Muscle layer of duodenum (tissue), 2 donors: ENCODE measurements at regions not wholly inside any gene's neighbourhood (a gene's known extent, or its start where the extent isn't known, plus 50 kb on each side); places are given as distances from the start of the nearest gene placed in this dataset.

Experiments used
- H3K27ac ChIP-seq: one replicate; pipeline ENCODE4 v1.7.0; 2013; ENCODE audit warnings: mild to moderate bottlenecking, low read length
- H3K27me3 ChIP-seq: one replicate; pipeline ENCODE4 v1.7.0; 2013; ENCODE audit warnings: low read depth, mild to moderate bottlenecking, control low read depth, low read length
- H3K36me3 ChIP-seq, 2 donors: one replicate each; pipeline ENCODE4 v1.7.0; 2013; ENCODE audit warnings: low read length in 2 of 2, control low read depth in 1 of 2, mild to moderate bottlenecking in 1 of 2; ENCODE audit not compliant: insufficient read depth in 2 of 2, control insufficient read depth in 1 of 2
- H3K4me1 ChIP-seq, 2 donors: one replicate each; pipeline ENCODE4 v1.7.0; 2013; ENCODE audit warnings: low read length in 2 of 2, mild to moderate bottlenecking in 2 of 2, control low read depth in 1 of 2, moderate library complexity in 1 of 2; ENCODE audit not compliant: insufficient read depth in 2 of 2, control insufficient read depth in 1 of 2
- H3K4me3 ChIP-seq, 2 donors: one replicate each; pipeline ENCODE4 v1.7.0; 2013; ENCODE audit warnings: low read length in 2 of 2, low read depth in 1 of 2, mild to moderate bottlenecking in 1 of 2
- H3K9me3 ChIP-seq, 2 donors: one replicate each; pipeline ENCODE4 v1.7.0; 2013; ENCODE audit warnings: low read length in 2 of 2, control low read depth in 1 of 2, mild to moderate bottlenecking in 1 of 2; ENCODE audit not compliant: control insufficient read depth in 1 of 2
- donor health status: healthy.

- H3K36me3 ChIP-seq, result no peaks in the 10 kb centered on the region
- peaks cover 0 to 6% of the 10 kb centered on the region in 2 donors for H3K4me1 ChIP-seq
- H3K4me3 ChIP-seq, result no peak overlapping the region
- no peak overlapping the region for H3K27ac ChIP-seq
- no peaks in the 10 kb centered on the region for H3K27me3 ChIP-seq
- H3K9me3 ChIP-seq, result no peaks in the 10 kb centered on the region
These were observed 73.6 kb upstream of the NBPF3 start for GRCh38 chr1:21366288-21366687.

DNA sequence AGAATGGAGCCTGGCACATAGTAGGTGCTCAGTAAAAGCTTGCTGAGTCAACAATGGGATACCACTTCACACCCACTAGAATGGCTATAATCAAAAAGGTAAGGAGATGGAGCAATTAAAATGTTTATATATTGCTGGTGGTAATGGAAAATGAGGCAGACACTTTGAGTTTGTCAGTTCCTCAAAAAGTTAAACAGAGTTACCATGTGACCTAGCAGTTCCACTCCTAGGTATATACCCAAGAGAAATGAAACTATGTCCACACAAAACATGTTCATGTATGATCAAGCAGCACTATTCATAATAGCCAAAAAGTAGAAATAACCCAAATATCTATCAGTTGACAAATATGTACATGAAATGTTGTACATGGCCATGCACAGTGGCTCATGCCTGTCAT lies 74.8 kb upstream of the ECE1 start:
- Histone ChIP-seq H3K9me3 (no peaks in the 10 kb centered on the region), H3K4me1 (peaks cover 0 to 6% of the 10 kb centered on the region in 2 donors), H3K36me3 (no peaks in the 10 kb centered on the region), H3K4me3 (no peak overlapping the region), H3K27me3 (no peaks in the 10 kb centered on the region), H3K27ac (no peak overlapping the region)

GRCh38 chr1:21362096-21362495 lies 71.8 kb upstream of the ECE1 start:
- Histone ChIP-seq H3K27me3 (no peaks in the 10 kb centered on the region), H3K27ac (no peak overlapping the region), H3K4me1 (no peaks in the 10 kb centered on the region), H3K36me3 (no peaks in the 10 kb centered on the region), H3K9me3 (no peaks in the 10 kb centered on the region), H3K4me3 (no peak overlapping the region)

- no peak overlapping the region for H3K27ac ChIP-seq
- H3K36me3 ChIP-seq, result no peaks in the 10 kb centered on the region
- H3K4me1 ChIP-seq, result no peaks in the 10 kb centered on the region
- H3K27me3 ChIP-seq, result no peaks in the 10 kb centered on the region
- H3K4me3 ChIP-seq, result no peak overlapping the region
- H3K9me3 ChIP-seq, result no peaks in the 10 kb centered on the region
These were observed 71.2 kb upstream of the ECE1 start for GRCh38 chr1:21361506-21361905.

GRCh38 chr1:21357161-21357560 lies 66.9 kb upstream of the ECE1 start:
- H3K4me1 ChIP-seq, result no peaks in the 10 kb centered on the region

GRCh38 chr1:21355956-21356355 lies 65.7 kb upstream of the ECE1 start:
- Histone ChIP-seq H3K4me3 (no peak overlapping the region), H3K36me3 (no peaks in the 10 kb centered on the region), H3K27ac (no peak overlapping the region)

More at GRCh38 chr1:21357161-21357560, 66.9 kb upstream of the ECE1 start:
- Histone ChIP-seq H3K9me3 (no peaks in the 10 kb centered on the region), H3K27me3 (no peaks in the 10 kb centered on the region), H3K4me3 (no peak overlapping the region), H3K36me3 (no peaks in the 10 kb centered on the region), H3K27ac (no peak overlapping the region)

GRCh38 chr1:21352586-21352985 lies 62.3 kb upstream of the ECE1 start:
- no peak overlapping the region for H3K4me3 ChIP-seq
- no peaks in the 10 kb centered on the region for H3K27me3 ChIP-seq
- H3K4me1 ChIP-seq, result no peaks in the 10 kb centered on the region
- no peak overlapping the region for H3K27ac ChIP-seq
- no peaks in the 10 kb centered on the region for H3K36me3 ChIP-seq
- H3K9me3 ChIP-seq, result no peaks in the 10 kb centered on the region

More at GRCh38 chr1:21355956-21356355, 65.7 kb upstream of the ECE1 start:
- H3K4me1 ChIP-seq, result no peaks in the 10 kb centered on the region
- H3K27me3 ChIP-seq, result no peaks in the 10 kb centered on the region
- H3K9me3 ChIP-seq, result no peaks in the 10 kb centered on the region

GRCh38 chr1:21351901-21352300 lies 61.6 kb upstream of the ECE1 start:
- Histone ChIP-seq H3K27ac (no peak overlapping the region), H3K36me3 (no peaks in the 10 kb centered on the region), H3K4me3 (no peak overlapping the region), H3K9me3 (no peaks in the 10 kb centered on the region), H3K27me3 (no peaks in the 10 kb centered on the region), H3K4me1 (no peaks in the 10 kb centered on the region)

DNA sequence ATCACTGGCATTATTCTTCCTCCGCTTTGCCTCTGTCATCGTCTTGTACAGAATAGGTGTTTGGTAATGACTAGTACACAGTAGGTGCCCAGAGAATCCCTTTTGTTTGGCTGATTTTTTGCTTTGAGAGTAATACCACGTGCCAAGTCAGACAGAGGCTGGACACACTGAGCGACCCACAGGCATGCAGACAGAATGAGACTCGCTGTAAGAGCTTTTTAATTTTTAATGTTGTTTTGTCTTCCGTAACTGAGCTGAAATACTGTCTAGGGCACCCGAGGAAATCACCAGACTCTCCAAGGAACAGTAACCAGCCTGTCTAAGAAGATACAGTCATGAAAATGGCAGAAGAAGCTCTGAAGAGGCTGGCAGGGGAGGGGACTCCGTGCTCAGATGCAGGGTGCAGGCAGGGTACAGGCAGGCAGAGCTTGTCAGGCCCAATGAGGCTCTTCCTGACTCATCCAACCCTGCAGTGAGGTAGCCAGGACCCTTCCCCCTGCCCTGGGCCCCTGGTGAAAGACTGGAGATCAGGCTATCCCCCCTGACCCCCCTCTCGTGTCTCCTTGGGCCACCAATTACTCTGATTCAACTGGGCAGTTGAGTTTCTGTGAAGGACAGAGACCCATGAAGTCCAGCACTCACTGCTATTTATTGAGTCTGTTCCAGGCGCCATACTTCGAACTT lies 60.1 kb upstream of the ECE1 start:
- H3K9me3 ChIP-seq, result peaks cover 0 to 3% of the 10 kb centered on the region in 2 donors
- H3K27ac ChIP-seq, result no peak overlapping the region
- H3K4me3 ChIP-seq, result no peak overlapping the region
- H3K4me1 ChIP-seq, result peaks cover 5 to 6% of the 10 kb centered on the region in 2 donors
- H3K27me3 ChIP-seq, result no peaks in the 10 kb centered on the region
- no peaks in the 10 kb centered on the region for H3K36me3 ChIP-seq

DNA sequence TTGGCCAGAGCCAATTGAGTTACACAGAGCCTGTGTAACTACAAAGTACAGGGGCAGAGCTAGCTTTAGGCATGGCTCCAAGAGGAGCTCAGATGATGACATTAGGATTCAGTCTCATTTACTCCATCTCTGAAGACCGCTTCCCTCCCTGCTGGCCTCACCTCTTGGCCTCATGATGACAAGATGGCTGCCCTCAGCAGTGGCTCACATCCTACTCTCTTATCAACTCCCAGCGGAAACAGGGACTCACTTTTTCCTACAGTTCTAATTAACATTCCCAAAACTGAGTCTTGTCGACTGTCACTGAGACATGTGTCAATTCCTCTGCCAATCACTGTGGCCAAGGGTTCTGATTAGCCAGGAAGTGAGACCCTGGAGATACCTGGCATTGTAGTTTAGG lies 59.4 kb upstream of the ECE1 start:
- Histone ChIP-seq H3K36me3 (no peaks in the 10 kb centered on the region), H3K9me3 (peaks cover 0 to 3% of the 10 kb centered on the region in 2 donors), H3K4me1 (peaks cover 5 to 6% of the 10 kb centered on the region in 2 donors), H3K4me3 (no peak overlapping the region), H3K27ac (no peak overlapping the region), H3K27me3 (no peaks in the 10 kb centered on the region)

GRCh38 chr1:21347072-21347581 lies 56.9 kb upstream of the ECE1 start:
- no peaks in the 10 kb centered on the region for H3K27me3 ChIP-seq
- H3K27ac ChIP-seq, result no peak overlapping the region
- H3K36me3 ChIP-seq, result no peaks in the 10 kb centered on the region
- peak overlapping the region in 1 of 2 donors; percentile 70 for H3K4me3 ChIP-seq
- peaks cover 24% of the 10 kb centered on the region in 2 donors for H3K4me1 ChIP-seq
- peaks cover 0 to 3% of the 10 kb centered on the region in 2 donors for H3K9me3 ChIP-seq
